ENCODE measurements at regions not wholly inside any gene's neighbourhood (a gene's known extent, or its start where the extent isn't known, plus 50 kb on each side); places are given as distances from the start of the nearest gene placed in this dataset.

DNA sequence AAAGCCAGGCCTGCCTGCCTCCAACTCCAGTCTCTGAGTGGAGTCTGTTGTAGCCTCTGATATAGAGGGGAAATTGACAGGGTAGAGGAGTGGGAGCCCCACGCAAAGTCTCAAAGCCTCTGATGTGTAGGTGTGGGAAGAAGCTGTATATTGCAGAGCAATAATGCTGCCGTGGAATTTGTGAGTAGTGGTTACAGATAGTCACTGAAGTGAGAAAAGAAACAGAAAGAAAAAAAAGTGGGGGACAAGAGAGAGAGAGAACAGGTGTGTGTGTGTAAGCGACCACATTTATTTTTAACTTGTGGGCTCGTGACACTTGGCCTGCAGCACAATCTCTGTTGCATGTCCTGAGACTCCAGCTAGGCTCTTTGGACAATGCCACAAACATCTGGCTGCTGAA, 227.8 kb downstream of the NSG2 start:
- 61 to 65% methylated on average over 4 of the region's 4 CpGs for WGBS, 2 donors
- no peaks in the 10 kb centered on the region for H3K36me3 ChIP-seq
- H3K9me3 ChIP-seq: peaks cover 0 to 3% (median 0%) of the 10 kb centered on the region in 3 donors
- intact Hi-C loops (cut with DNase I): no loop called here
- no peak overlapping the region for H3K27ac ChIP-seq
- no peaks in the 10 kb centered on the region for H3K27me3 ChIP-seq
- H3K4me1 ChIP-seq: no peaks in the 10 kb centered on the region
- H3K4me3 ChIP-seq: no peak overlapping the region
- DNase-seq: no peak
- TF ChIP-seq POLR2A (IDR thresholded peaks at IDR 0.05): no peak
- TF ChIP-seq, protein P1, sequence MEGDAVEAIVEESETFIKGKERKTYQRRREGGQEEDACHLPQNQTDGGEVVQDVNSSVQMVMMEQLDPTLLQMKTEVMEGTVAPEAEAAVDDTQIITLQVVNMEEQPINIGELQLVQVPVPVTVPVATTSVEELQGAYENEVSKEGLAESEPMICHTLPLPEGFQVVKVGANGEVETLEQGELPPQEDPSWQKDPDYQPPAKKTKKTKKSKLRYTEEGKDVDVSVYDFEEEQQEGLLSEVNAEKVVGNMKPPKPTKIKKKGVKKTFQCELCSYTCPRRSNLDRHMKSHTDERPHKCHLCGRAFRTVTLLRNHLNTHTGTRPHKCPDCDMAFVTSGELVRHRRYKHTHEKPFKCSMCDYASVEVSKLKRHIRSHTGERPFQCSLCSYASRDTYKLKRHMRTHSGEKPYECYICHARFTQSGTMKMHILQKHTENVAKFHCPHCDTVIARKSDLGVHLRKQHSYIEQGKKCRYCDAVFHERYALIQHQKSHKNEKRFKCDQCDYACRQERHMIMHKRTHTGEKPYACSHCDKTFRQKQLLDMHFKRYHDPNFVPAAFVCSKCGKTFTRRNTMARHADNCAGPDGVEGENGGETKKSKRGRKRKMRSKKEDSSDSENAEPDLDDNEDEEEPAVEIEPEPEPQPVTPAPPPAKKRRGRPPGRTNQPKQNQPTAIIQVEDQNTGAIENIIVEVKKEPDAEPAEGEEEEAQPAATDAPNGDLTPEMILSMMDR (IDR thresholded peaks at IDR 0.05): no peak

DNA sequence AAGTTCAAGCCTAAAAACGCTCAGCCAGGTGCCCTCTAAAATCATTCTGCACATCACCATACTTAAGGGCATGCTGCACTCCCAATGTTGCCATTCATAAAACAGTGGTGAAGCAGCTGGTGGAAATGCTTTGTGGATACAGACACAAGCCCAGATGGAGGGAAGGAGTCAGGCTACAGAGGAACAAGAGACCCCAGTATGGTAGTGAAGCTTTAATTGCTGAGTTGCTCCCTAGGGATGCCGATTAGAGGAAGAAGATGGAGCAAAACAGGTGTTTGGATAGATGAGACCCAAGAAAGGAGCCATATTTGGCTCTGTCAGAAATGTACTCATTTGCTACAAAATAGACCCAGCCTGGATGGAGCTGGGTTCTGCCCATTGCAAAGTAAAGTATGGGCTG, 230.5 kb downstream of the NSG2 start:
- TF ChIP-seq, protein P1 (IDR thresholded peaks at IDR 0.05): no peak
- no peak for TF ChIP-seq POLR2A (IDR thresholded peaks at IDR 0.05)
- H3K9me3 ChIP-seq: no peaks in the 10 kb centered on the region
- no peak overlapping the region for H3K4me3 ChIP-seq
- H3K27ac ChIP-seq: no peak overlapping the region
- intact Hi-C loops (cut with DNase I): no loop called here
- no peaks in the 10 kb centered on the region for H3K36me3 ChIP-seq
- H3K4me1 ChIP-seq: no peaks in the 10 kb centered on the region
- H3K27me3 ChIP-seq: no peaks in the 10 kb centered on the region
- no peak for DNase-seq
- 43 to 58% methylated on average over 2 of the region's 2 CpGs for WGBS, 2 donors

DNA sequence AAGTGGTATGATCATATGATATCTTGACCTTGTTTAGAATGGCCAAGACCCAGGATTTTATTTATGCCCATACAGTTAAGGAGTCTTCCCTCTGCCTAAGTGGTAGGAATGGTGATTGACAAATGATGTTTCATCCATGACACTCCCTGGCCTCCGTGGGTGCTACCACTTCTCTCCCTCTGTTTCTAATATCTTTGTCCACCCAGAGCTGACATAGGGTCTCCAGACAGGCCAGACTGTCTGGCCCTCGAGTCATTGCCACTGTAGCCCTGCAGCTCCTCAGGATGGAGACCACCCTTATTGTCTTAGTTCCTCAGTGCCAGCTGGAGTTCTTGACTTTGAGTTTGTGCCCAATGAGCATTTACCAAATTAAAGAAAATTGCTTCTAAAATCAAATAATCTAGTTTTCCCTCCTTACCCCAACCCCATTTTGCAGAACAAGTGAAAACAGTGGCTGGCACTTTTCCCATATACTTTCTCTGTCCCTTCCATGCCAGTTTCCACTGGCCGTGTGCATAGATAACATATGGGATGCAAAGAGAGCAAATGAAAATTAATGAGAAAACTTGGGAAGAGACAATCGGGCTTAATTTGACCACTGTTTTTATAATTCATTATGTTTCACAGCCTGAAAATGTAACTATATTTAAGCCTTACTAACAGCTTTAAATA, 235.7 kb downstream of the NSG2 start:
- intact Hi-C loops (cut with DNase I): no loop called here
- WGBS, 2 donors: 48 to 50% methylated on average over 4 of the region's 4 CpGs
- DNase-seq: no peak

DNA sequence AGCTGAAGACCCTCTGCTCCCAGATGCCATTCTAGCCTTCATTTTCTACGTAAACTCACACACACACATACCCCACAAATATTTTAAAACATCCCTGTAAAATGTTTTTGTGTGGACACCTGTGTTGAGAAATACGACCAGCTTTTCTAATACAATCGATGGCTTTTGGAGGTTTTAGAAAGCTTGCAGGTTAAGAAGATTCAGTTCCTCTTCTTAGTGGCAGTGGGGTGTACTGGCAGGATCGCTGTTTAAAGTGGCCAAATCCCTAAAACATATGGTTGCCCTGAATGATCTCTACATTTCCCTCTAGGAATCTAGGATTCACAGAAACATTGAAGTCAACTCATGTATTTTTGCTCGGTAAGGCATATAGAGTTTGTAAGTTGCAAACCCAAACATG, 236.3 kb downstream of the NSG2 start:
- H3K27ac ChIP-seq: no peak overlapping the region
- 77 to 82% methylated on average over 5 of the region's 5 CpGs for WGBS, 2 donors

More for the DNA sequence above, 235.7 kb downstream of the NSG2 start:
- H3K4me3 ChIP-seq: no peak overlapping the region
- H3K4me1 ChIP-seq: no peaks in the 10 kb centered on the region
- no peak overlapping the region for H3K27ac ChIP-seq
- no peaks in the 10 kb centered on the region for H3K9me3 ChIP-seq
- H3K27me3 ChIP-seq: peaks cover 0 to 24% (median 0%) of the 10 kb centered on the region in 4 donors
- no peaks in the 10 kb centered on the region for H3K36me3 ChIP-seq
- TF ChIP-seq, protein P1 (IDR thresholded peaks at IDR 0.05): no peak
- TF ChIP-seq POLR2A (IDR thresholded peaks at IDR 0.05): no peak

DNA sequence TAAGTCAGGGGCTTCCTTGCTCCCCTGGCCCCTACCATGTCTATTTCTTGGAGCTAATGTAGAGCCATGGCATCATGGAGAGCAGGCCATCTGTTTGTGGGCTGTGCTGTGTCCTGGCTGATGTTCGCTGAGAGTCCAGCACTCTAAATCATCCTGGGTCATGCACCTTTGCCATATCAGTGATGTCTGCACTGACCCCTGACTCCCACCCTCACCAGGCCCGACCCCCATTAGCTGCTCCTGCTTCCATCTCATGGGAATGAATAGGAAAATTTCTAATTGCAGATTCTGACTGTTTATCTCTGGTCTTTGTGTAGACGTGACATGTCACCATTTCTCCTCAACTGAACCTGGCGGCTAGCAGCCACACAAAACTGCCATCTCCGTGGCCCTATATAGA, 236.9 kb downstream of the NSG2 start:
- Histone ChIP-seq H3K9me3 (no peaks in the 10 kb centered on the region), H3K4me1 (no peaks in the 10 kb centered on the region), H3K36me3 (no peaks in the 10 kb centered on the region), H3K27me3 (peaks cover 0 to 24% (median 0%) of the 10 kb centered on the region in 4 donors), H3K4me3 (no peak overlapping the region), H3K27ac (no peak overlapping the region)
- WGBS, 2 donors: 63 to 66% methylated on average over 4 to 5 of the region's 5 CpGs
- intact Hi-C loops (cut with DNase I): no loop called here
- TF ChIP-seq POLR2A (IDR thresholded peaks at IDR 0.05): no peak
- TF ChIP-seq, protein P1 (IDR thresholded peaks at IDR 0.05): no peak
- no peak for DNase-seq

More for the DNA sequence above, 236.3 kb downstream of the NSG2 start:
- TF ChIP-seq, protein P1 (IDR thresholded peaks at IDR 0.05): no peak
- TF ChIP-seq POLR2A (IDR thresholded peaks at IDR 0.05): no peak
- Histone ChIP-seq H3K9me3 (no peaks in the 10 kb centered on the region), H3K4me1 (no peaks in the 10 kb centered on the region), H3K36me3 (no peaks in the 10 kb centered on the region), H3K4me3 (no peak overlapping the region), H3K27me3 (peaks cover 0 to 24% (median 0%) of the 10 kb centered on the region in 4 donors)
- no peak for DNase-seq
- intact Hi-C loops (cut with DNase I): no loop called here
